SK-N-SH treated with all-trans-retinoic acid at 6 μM for 48 hours (cell line): ENCODE measurements at regions not wholly inside any gene's neighbourhood (a gene's known extent, or its start where the extent isn't known, plus 50 kb on each side); places are given as distances from the start of the nearest gene placed in this dataset.

Experiments used
- BACH2 ChIP-seq: fragments of 250-450 bp; sonication (Bioruptor Pico); IDR thresholded peaks from 2 replicates; pipeline ENCODE4 v1.9.0; 2021; ENCODE audit warnings: mild to moderate bottlenecking, borderline replicate concordance
- CSDC2 ChIP-seq: fragments of 250-450 bp; sonication (Bioruptor Pico); IDR thresholded peaks from 2 replicates; pipeline ENCODE4 v1.5.0; 2020; ENCODE audit warnings: mild to moderate bottlenecking, moderate library complexity
- PPARA ChIP-seq: fragments of 250-450 bp; sonication (Bioruptor Pico); IDR thresholded peaks from 2 replicates; pipeline ENCODE4 v1.5.0; 2020; ENCODE audit warnings: mild to moderate bottlenecking, borderline replicate concordance
- SNAI2 ChIP-seq: fragments of 250-450 bp; sonication (Bioruptor Pico); IDR thresholded peaks from 2 replicates; pipeline ENCODE4 v1.5.0; 2020; ENCODE audit warnings: mild to moderate bottlenecking, moderate library complexity
- ZFP3 ChIP-seq: fragments of 250-450 bp; sonication (Bioruptor Pico); IDR thresholded peaks from 2 replicates; pipeline ENCODE4 v1.5.0; 2020; ENCODE audit warnings: mild to moderate bottlenecking, moderate library complexity
- ZFP30 ChIP-seq: fragments of 450-650 bp; formaldehyde crosslinking; IDR thresholded peaks from 2 replicates; pipeline ENCODE4 v1.5.0; 2022; ENCODE audit warnings: mild to moderate bottlenecking, moderate library complexity
- ZNF70 ChIP-seq: fragments of 450-650 bp; formaldehyde crosslinking; IDR thresholded peaks from 2 replicates; pipeline ENCODE4 v1.5.0; 2020; ENCODE audit warnings: mild to moderate bottlenecking, moderate library complexity
- ZNF8 ChIP-seq: fragments of 450-650 bp; formaldehyde crosslinking; IDR thresholded peaks from 2 replicates; pipeline ENCODE4 v1.5.0; 2020; ENCODE audit warnings: mild to moderate bottlenecking, moderate library complexity
- TF ChIP-seq, protein P1 (sequence below): fragments of 250-450 bp; sonication (Bioruptor Pico); IDR thresholded peaks from 2 replicates; pipeline ENCODE4 v1.8.0; 2020; ENCODE audit warnings: mild to moderate bottlenecking, moderate library complexity, borderline replicate concordance
- TF ChIP-seq, protein P2 (sequence below): fragments of 250-450 bp; sonication (Bioruptor Pico); IDR thresholded peaks from 2 replicates; pipeline ENCODE4 v1.5.1; 2020; ENCODE audit warnings: low read depth, mild to moderate bottlenecking, moderate library complexity

DNA sequence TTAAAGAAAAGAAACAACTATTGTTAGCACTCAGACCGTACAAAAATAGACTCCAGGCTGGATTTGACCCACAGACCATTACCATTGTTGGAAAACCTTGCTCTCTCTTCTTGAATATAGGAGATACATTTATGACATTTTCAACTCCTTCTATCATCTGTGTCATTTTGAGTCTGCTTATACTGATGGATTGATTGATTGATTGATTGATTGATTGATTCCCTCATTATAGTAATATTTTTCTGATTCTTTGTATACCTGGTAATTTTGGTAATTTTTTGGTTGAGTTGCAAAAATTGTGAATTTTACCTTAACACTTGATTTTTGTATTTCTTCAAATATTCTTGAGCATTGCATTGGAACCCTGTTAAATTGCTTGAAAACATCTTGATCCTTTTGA is 114.2 kb upstream of the KLHL29 start:
- no peak for TF ChIP-seq CSDC2 (CRISPR knock-in tag)
- TF ChIP-seq ZNF8, result no peak
- no peak for TF ChIP-seq PPARA (CRISPR knock-in tag)
- TF ChIP-seq ZFP3 (CRISPR knock-in tag), result no peak
- no peak for TF ChIP-seq BACH2 (CRISPR knock-in tag)
- TF ChIP-seq, protein P1, sequence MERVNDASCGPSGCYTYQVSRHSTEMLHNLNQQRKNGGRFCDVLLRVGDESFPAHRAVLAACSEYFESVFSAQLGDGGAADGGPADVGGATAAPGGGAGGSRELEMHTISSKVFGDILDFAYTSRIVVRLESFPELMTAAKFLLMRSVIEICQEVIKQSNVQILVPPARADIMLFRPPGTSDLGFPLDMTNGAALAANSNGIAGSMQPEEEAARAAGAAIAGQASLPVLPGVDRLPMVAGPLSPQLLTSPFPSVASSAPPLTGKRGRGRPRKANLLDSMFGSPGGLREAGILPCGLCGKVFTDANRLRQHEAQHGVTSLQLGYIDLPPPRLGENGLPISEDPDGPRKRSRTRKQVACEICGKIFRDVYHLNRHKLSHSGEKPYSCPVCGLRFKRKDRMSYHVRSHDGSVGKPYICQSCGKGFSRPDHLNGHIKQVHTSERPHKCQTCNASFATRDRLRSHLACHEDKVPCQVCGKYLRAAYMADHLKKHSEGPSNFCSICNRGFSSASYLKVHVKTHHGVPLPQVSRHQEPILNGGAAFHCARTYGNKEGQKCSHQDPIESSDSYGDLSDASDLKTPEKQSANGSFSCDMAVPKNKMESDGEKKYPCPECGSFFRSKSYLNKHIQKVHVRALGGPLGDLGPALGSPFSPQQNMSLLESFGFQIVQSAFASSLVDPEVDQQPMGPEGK (CRISPR knock-in tag), result no peak
- no peak for TF ChIP-seq ZNF70 (CRISPR knock-in tag)
- TF ChIP-seq, protein P2, sequence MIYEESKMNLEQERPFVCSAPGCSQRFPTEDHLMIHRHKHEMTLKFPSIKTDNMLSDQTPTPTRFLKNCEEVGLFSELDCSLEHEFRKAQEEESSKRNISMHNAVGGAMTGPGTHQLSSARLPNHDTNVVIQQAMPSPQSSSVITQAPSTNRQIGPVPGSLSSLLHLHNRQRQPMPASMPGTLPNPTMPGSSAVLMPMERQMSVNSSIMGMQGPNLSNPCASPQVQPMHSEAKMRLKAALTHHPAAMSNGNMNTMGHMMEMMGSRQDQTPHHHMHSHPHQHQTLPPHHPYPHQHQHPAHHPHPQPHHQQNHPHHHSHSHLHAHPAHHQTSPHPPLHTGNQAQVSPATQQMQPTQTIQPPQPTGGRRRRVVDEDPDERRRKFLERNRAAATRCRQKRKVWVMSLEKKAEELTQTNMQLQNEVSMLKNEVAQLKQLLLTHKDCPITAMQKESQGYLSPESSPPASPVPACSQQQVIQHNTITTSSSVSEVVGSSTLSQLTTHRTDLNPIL (CRISPR knock-in tag), result no peak
- TF ChIP-seq SNAI2 (CRISPR knock-in tag), result no peak
- TF ChIP-seq ZFP30 (CRISPR knock-in tag), result no peak
